HFFc6 (cell line): ENCODE measurements at regions not wholly inside any gene's neighbourhood (a gene's known extent, or its start where the extent isn't known, plus 50 kb on each side); places are given as distances from the start of the nearest gene placed in this dataset.

Experiments used
- DNase-seq: peaks from one replicate; pipeline ENCODE4 v3.0.0-alpha.2; 2018
- H3K27ac Mint-ChIP-seq: 2 replicates; pipeline ENCODE4 v1.8.0; 2020; ENCODE audit warnings: mild to moderate bottlenecking, mixed read lengths
- H3K27me3 Mint-ChIP-seq: 2 replicates; pipeline ENCODE4 v1.8.0; 2021; ENCODE audit warnings: mild to moderate bottlenecking, moderate library complexity, mixed read lengths; ENCODE audit not compliant: insufficient read depth
- H3K36me3 Mint-ChIP-seq: 2 replicates; pipeline ENCODE4 v1.8.0; 2021; ENCODE audit warnings: low read depth, mixed read lengths
- H3K4me1 Mint-ChIP-seq: 2 replicates; pipeline ENCODE4 v1.8.0; 2020; ENCODE audit warnings: low read depth, mixed read lengths
- H3K4me3 Mint-ChIP-seq: 2 replicates; pipeline ENCODE4 v1.8.0; 2020; ENCODE audit warnings: mild to moderate bottlenecking, moderate library complexity, mixed read lengths
- H3K9me3 Mint-ChIP-seq: 2 replicates; pipeline ENCODE4 v1.8.0; 2020; ENCODE audit warnings: mild to moderate bottlenecking, mixed read lengths
- CTCF ChIP-seq: fragments of 200-600 bp; sonication (generic); IDR thresholded peaks from 2 replicates; pipeline ENCODE4 v1.5.0; 2021; ENCODE audit warnings: antibody characterized with exemption, mild to moderate bottlenecking

DNA sequence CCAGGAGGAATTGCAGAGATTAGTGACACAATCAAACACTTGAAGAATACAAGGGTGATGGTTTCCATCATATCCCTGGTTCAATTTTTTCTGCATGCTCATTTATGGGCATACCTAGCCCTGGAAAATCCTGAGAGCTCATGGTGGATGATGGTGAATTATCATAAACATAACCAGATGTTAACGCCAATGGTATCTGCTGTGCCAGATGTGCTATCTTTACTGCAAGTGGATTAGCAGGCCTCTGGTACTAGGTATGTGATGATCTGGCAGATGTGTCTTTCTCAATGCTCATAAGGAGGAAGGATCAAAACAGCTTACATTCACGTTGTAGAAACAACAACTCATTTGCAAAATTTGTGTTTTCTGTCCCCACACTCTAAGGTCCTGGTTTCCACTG is 150.5 kb downstream of the FZD1 start:
- Mint-ChIP-seq H3K4me1 (no peaks in the 10 kb centered on the region), H3K36me3 (no peaks in the 10 kb centered on the region), H3K27ac (no peak overlapping the region), H3K27me3 (0 out of 2 replicates have a peak, but pooled peaks cover 3% of the 10 kb centered on the region), H3K9me3 (no peaks in the 10 kb centered on the region), H3K4me3 (no peak overlapping the region)
- no peak for DNase-seq
- no peak for TF ChIP-seq CTCF

DNA sequence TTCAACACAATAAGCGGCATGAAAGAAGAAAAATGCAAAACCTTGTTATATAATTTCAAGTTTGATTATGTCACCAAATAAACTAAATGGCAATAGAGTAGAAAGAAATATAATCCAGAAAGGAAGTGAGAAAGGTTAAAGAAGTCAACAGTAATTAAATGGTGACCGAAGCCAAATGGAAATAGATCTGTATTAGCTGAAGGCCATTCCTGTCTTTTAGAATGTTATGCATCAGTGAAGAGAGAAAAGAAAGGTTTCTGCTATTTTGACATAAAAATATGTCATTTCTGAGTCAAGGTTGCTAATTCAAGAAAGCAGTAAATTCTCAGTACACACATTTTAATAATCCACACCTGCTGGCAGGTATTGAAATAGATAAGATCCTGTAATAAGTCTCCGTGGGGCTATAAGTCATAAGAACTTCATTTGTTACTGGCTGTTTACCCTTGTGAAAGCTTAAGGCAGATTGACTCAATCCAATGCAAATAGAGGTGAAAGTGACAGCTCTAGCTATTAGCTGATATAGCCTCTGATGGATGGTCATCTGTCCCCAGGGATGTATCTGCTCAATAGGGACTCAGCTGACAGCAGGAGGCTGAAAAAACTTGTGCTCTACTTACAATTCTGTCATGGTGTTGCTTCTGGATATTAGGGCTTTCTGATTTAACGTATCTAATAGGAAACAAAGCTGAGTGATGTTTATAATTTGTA is 152.1 kb downstream of the FZD1 start:
- Mint-ChIP-seq H3K9me3 (no peaks in the 10 kb centered on the region), H3K36me3 (no peaks in the 10 kb centered on the region), H3K27me3 (peaks cover 6% of the 10 kb centered on the region; the same call in 1 of the 2 replicates), H3K4me3 (no peak overlapping the region), H3K27ac (no peak overlapping the region), H3K4me1 (no peaks in the 10 kb centered on the region)
- DNase-seq, result no peak
- TF ChIP-seq CTCF, result no peak

DNA sequence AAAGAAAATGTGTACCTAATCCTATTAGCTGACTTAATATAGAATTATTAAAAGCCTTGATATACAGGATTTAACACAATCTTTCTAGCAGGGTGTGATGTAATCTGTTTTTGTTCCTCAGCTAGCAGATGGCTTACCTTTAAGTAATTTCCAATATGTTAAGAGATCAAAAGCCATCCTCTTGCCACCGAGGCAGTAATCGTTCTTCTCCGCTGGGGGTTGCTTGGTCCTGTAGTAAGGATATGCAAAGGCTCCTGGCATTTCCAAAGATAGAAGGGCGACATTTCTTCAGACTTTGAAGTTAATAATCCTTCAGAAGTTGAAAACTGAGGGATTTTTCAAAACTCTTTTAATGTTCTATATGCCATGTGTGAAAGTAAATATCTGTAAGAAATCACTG is 156.4 kb downstream of the FZD1 start:
- Mint-ChIP-seq H3K9me3 (no peaks in the 10 kb centered on the region), H3K4me1 (no peaks in the 10 kb centered on the region), H3K27ac (no peak overlapping the region), H3K36me3 (no peaks in the 10 kb centered on the region), H3K27me3 (peaks cover 5% of the 10 kb centered on the region; the same call in 1 of the 2 replicates), H3K4me3 (no peak overlapping the region)
- TF ChIP-seq CTCF, result no peak
- no peak for DNase-seq

GRCh38 chr7:91421018-91421417 is 156.8 kb downstream of the FZD1 start:
- no peak for TF ChIP-seq CTCF
- Mint-ChIP-seq H3K9me3 (no peaks in the 10 kb centered on the region), H3K27me3 (peaks cover 5% of the 10 kb centered on the region; the same call in 1 of the 2 replicates), H3K4me1 (no peaks in the 10 kb centered on the region), H3K36me3 (no peaks in the 10 kb centered on the region), H3K27ac (no peak overlapping the region), H3K4me3 (no peak overlapping the region)
- no peak for DNase-seq

- H3K36me3 Mint-ChIP-seq, result no peaks in the 10 kb centered on the region
- no peak overlapping the region for H3K27ac Mint-ChIP-seq
- DNase-seq, result no peak
- peaks cover 5% of the 10 kb centered on the region; the same call in 1 of the 2 replicates for H3K27me3 Mint-ChIP-seq
- no peak for TF ChIP-seq CTCF
- H3K4me1 Mint-ChIP-seq, result no peaks in the 10 kb centered on the region
- H3K9me3 Mint-ChIP-seq, result no peaks in the 10 kb centered on the region
- H3K4me3 Mint-ChIP-seq, result no peak overlapping the region
Observed at GRCh38 chr7:91424371-91424770, 160.1 kb downstream of the FZD1 start.
